ENCODE measurements at regions not wholly inside any gene's neighbourhood (a gene's known extent, or its start where the extent isn't known, plus 50 kb on each side); places are given as distances from the start of the nearest gene placed in this dataset.

GRCh38 chrX:69088171-69088938 lies 76.9 kb downstream of the PJA1 start:
- WGBS (ENCODE audit: extremely low coverage, insufficient coverage, insufficient read length) = no CpG with 5 or more reads among the region's 12 CpGs
- H4K8ac ChIP-seq (ENCODE audit: low read depth, low read length) = no peak overlapping the region
- H4K91ac ChIP-seq (ENCODE audit: low read depth, low read length) = peak overlapping the region; percentile 20
- no peak overlapping the region for H3K18ac ChIP-seq (ENCODE audit: low read length)
- H3K14ac ChIP-seq (ENCODE audit: low read length) = no peak overlapping the region
- peak; percentile 27 to 36 for DNase-seq
- no peak overlapping the region for H2BK12ac ChIP-seq (ENCODE audit: low read length)
- H3K36me3 ChIP-seq (ENCODE audit: control insufficient read depth in 1 of 2, insufficient read depth in 2 of 2, low read length in 2 of 2) = no peaks in the 10 kb centered on the region
- H4K12ac ChIP-seq (ENCODE audit: low read depth, low read length) = no peak overlapping the region
- no peak overlapping the region for H2BK120ac ChIP-seq (ENCODE audit: insufficient read depth, low read length, poor library complexity)
- no peak overlapping the region for H2AK5ac ChIP-seq (ENCODE audit: low read length)
- peaks cover 22 to 27% of the 10 kb centered on the region in 2 experiments for H3K4me1 ChIP-seq (ENCODE audit: control insufficient read depth in 1 of 2, insufficient read depth in 2 of 2, low read length in 2 of 2)
- H3K4me3 ChIP-seq (ENCODE audit: low read depth, low read length) = no peak overlapping the region
- H3K23ac ChIP-seq (ENCODE audit: low read length) = no peak overlapping the region
- no peak overlapping the region for H2AFZ ChIP-seq (ENCODE audit: insufficient read depth, low read length, poor library complexity)
- no peak overlapping the region for H2BK5ac ChIP-seq (ENCODE audit: low read depth, low read length, poor library complexity)
- H3K79me1 ChIP-seq (ENCODE audit: low read length) = peaks cover 2% of the 10 kb centered on the region
- no peaks in the 10 kb centered on the region for H3K27me3 ChIP-seq (ENCODE audit: insufficient read depth, low read length)
- peak overlapping the region; percentile 64 for H3K27ac ChIP-seq (ENCODE audit: low read depth, low read length)
- H3K9ac ChIP-seq (ENCODE audit: low read length) = no peak overlapping the region
- H3K9me3 ChIP-seq (ENCODE audit: insufficient read depth, low read depth, low read length) = no peaks in the 10 kb centered on the region
- no peaks in the 10 kb centered on the region for H3K79me2 ChIP-seq (ENCODE audit: control insufficient read depth, insufficient read depth, low read length, poor library complexity)
- no peak overlapping the region for H3K4me2 ChIP-seq (ENCODE audit: low read length)
- no peak overlapping the region for H3K4ac ChIP-seq (ENCODE audit: low read depth, low read length)

GRCh38 chrX:69085826-69086225 lies 79.4 kb downstream of the PJA1 start:
- Histone ChIP-seq H3K4me2 (ENCODE audit: low read length) (no peak overlapping the region), H3K27me3 (ENCODE audit: insufficient read depth, low read length) (no peaks in the 10 kb centered on the region), H3K18ac (ENCODE audit: low read length) (no peak overlapping the region), H3K9me3 (ENCODE audit: insufficient read depth, low read depth, low read length) (no peaks in the 10 kb centered on the region), H2AK5ac (ENCODE audit: low read length) (no peak overlapping the region), H2BK5ac (ENCODE audit: low read depth, low read length, poor library complexity) (no peak overlapping the region), H3K27ac (ENCODE audit: low read depth, low read length) (no peak overlapping the region), H4K12ac (ENCODE audit: low read depth, low read length) (no peak overlapping the region), H3K4me1 (ENCODE audit: control insufficient read depth in 1 of 2, insufficient read depth in 2 of 2, low read length in 2 of 2) (peaks cover 32 to 40% of the 10 kb centered on the region in 2 experiments), H3K14ac (ENCODE audit: low read length) (no peak overlapping the region), H2BK12ac (ENCODE audit: low read length) (no peak overlapping the region), H3K79me2 (ENCODE audit: control insufficient read depth, insufficient read depth, low read length, poor library complexity) (no peaks in the 10 kb centered on the region), H3K4me3 (ENCODE audit: low read depth, low read length) (no peak overlapping the region), H3K79me1 (ENCODE audit: low read length) (peaks cover 6% of the 10 kb centered on the region), H2BK120ac (ENCODE audit: insufficient read depth, low read length, poor library complexity) (no peak overlapping the region), H3K23ac (ENCODE audit: low read length) (no peak overlapping the region), H4K91ac (ENCODE audit: low read depth, low read length) (peak overlapping the region; percentile 57), H3K4ac (ENCODE audit: low read depth, low read length) (no peak overlapping the region), H3K36me3 (ENCODE audit: control insufficient read depth in 1 of 2, insufficient read depth in 2 of 2, low read length in 2 of 2) (no peaks in the 10 kb centered on the region), H4K8ac (ENCODE audit: low read depth, low read length) (no peak overlapping the region), H2AFZ (ENCODE audit: insufficient read depth, low read length, poor library complexity) (no peak overlapping the region), H3K9ac (ENCODE audit: low read length) (no peak overlapping the region)
- WGBS (ENCODE audit: extremely low coverage, insufficient coverage, insufficient read length) = no CpG with 5 or more reads among the region's 4 CpGs
- no peak for DNase-seq

GRCh38 chrX:69085151-69085550 lies 80.1 kb downstream of the PJA1 start:
- peaks cover 6% of the 10 kb centered on the region for H3K79me1 ChIP-seq (ENCODE audit: low read length)
- H3K4me2 ChIP-seq (ENCODE audit: low read length) = no peak overlapping the region
- no peaks in the 10 kb centered on the region for H3K27me3 ChIP-seq (ENCODE audit: insufficient read depth, low read length)
- no peak overlapping the region for H3K14ac ChIP-seq (ENCODE audit: low read length)
- no peaks in the 10 kb centered on the region for H3K9me3 ChIP-seq (ENCODE audit: insufficient read depth, low read depth, low read length)
- H3K4me1 ChIP-seq (ENCODE audit: control insufficient read depth in 1 of 2, insufficient read depth in 2 of 2, low read length in 2 of 2) = peaks cover 32 to 40% of the 10 kb centered on the region in 2 experiments
- H3K4ac ChIP-seq (ENCODE audit: low read depth, low read length) = no peak overlapping the region
- no peak overlapping the region for H4K12ac ChIP-seq (ENCODE audit: low read depth, low read length)
- H4K91ac ChIP-seq (ENCODE audit: low read depth, low read length) = no peak overlapping the region
- H3K27ac ChIP-seq (ENCODE audit: low read depth, low read length) = no peak overlapping the region
- no peaks in the 10 kb centered on the region for H3K36me3 ChIP-seq (ENCODE audit: control insufficient read depth in 1 of 2, insufficient read depth in 2 of 2, low read length in 2 of 2)
- peak; percentile 54 to 71 for DNase-seq
- no peak overlapping the region for H3K18ac ChIP-seq (ENCODE audit: low read length)
- no peak overlapping the region for H2BK120ac ChIP-seq (ENCODE audit: insufficient read depth, low read length, poor library complexity)
- H3K4me3 ChIP-seq (ENCODE audit: low read depth, low read length) = no peak overlapping the region
- H3K9ac ChIP-seq (ENCODE audit: low read length) = no peak overlapping the region
- no peak overlapping the region for H4K8ac ChIP-seq (ENCODE audit: low read depth, low read length)
- no peak overlapping the region for H2BK5ac ChIP-seq (ENCODE audit: low read depth, low read length, poor library complexity)
- H2BK12ac ChIP-seq (ENCODE audit: low read length) = no peak overlapping the region
- no CpG with 5 or more reads among the region's 1 CpG for whole genome bisulfite sequencing (ENCODE audit: extremely low coverage, insufficient coverage, insufficient read length)
- no peak overlapping the region for H2AK5ac ChIP-seq (ENCODE audit: low read length)
- no peaks in the 10 kb centered on the region for H3K79me2 ChIP-seq (ENCODE audit: control insufficient read depth, insufficient read depth, low read length, poor library complexity)
- no peak overlapping the region for H3K23ac ChIP-seq (ENCODE audit: low read length)
- no peak overlapping the region for H2AFZ ChIP-seq (ENCODE audit: insufficient read depth, low read length, poor library complexity)

GRCh38 chrX:69083801-69084200 lies 81.5 kb downstream of the PJA1 start:
- Histone ChIP-seq H2AFZ (ENCODE audit: insufficient read depth, low read length, poor library complexity) (no peak overlapping the region), H3K9ac (ENCODE audit: low read length) (no peak overlapping the region), H3K9me3 (ENCODE audit: insufficient read depth, low read depth, low read length) (no peaks in the 10 kb centered on the region), H3K18ac (ENCODE audit: low read length) (no peak overlapping the region), H3K23ac (ENCODE audit: low read length) (no peak overlapping the region), H3K14ac (ENCODE audit: low read length) (no peak overlapping the region), H4K12ac (ENCODE audit: low read depth, low read length) (no peak overlapping the region), H3K27ac (ENCODE audit: low read depth, low read length) (peak overlapping the region; percentile 6), H3K79me2 (ENCODE audit: control insufficient read depth, insufficient read depth, low read length, poor library complexity) (no peaks in the 10 kb centered on the region), H3K79me1 (ENCODE audit: low read length) (peaks cover 6% of the 10 kb centered on the region), H4K91ac (ENCODE audit: low read depth, low read length) (peak overlapping the region; percentile 33), H2BK12ac (ENCODE audit: low read length) (no peak overlapping the region), H3K27me3 (ENCODE audit: insufficient read depth, low read length) (no peaks in the 10 kb centered on the region), H3K4me1 (ENCODE audit: control insufficient read depth in 1 of 2, insufficient read depth in 2 of 2, low read length in 2 of 2) (peaks cover 32 to 37% of the 10 kb centered on the region in 2 experiments), H2BK5ac (ENCODE audit: low read depth, low read length, poor library complexity) (no peak overlapping the region), H3K36me3 (ENCODE audit: control insufficient read depth in 1 of 2, insufficient read depth in 2 of 2, low read length in 2 of 2) (no peaks in the 10 kb centered on the region), H2AK5ac (ENCODE audit: low read length) (no peak overlapping the region), H3K4ac (ENCODE audit: low read depth, low read length) (no peak overlapping the region), H3K4me3 (ENCODE audit: low read depth, low read length) (no peak overlapping the region), H2BK120ac (ENCODE audit: insufficient read depth, low read length, poor library complexity) (no peak overlapping the region), H3K4me2 (ENCODE audit: low read length) (no peak overlapping the region), H4K8ac (ENCODE audit: low read depth, low read length) (no peak overlapping the region)
- DNase-seq = no peak
- WGBS (ENCODE audit: extremely low coverage, insufficient coverage, insufficient read length) = no CpG with 5 or more reads among the region's 4 CpGs
